ENCODE measurements at regions not wholly inside any gene's neighbourhood (a gene's known extent, or its start where the extent isn't known, plus 50 kb on each side); places are given as distances from the start of the nearest gene placed in this dataset.

DNA sequence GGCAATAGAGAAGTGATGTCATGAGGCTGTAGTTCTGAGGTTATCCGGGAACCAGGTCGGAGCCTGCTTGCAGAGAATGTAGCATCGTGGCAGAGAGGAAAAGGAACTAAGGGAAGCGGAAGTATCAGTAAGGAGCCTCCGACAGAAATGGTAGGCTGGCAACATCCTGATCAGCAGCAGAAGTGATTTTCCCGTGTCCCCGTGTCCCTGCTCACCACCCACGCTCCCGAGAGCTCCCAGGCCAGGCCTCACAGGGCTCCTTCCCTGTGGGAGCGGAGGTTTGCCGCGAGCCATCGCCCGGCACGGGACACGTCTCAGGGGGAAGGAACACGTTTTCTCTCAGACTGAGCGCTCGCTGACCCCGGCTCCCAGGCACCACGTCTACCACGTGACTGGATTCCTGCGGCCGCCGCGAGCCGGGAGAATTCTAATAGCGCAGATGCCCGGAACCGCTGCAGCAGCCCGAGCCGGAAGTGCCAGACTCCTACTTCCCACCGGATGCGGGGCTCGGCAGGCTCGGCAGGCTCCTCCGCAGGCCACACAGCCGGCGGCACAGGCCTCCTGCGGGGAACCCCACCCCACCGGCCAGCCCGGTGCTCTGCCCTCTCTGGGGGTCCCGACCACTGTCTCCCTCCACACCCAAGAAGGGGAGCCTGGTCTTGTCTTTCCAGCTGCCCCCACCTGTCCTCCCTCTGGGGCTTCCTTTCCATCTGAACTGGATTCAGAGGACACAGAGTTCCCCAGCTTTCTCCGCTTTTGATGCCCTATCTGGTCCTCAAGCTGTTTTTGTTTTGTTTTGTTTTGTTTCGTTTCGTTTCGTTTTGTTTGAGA, 99.3 kb downstream of the BDH1 start (continued):
- TF ChIP-seq PRDM15 (CRISPR knock-in tag; IDR thresholded peaks at IDR 0.05) (no peak), BRCA1 (CRISPR knock-in tag; IDR thresholded peaks at IDR 0.05) (no peak), TCF7 (IDR thresholded peaks at IDR 0.05; ENCODE audit: low read depth) (no peak), ZNF670 (CRISPR knock-in tag; IDR thresholded peaks at IDR 0.05; ENCODE audit: borderline replicate concordance) (no peak), ATM (IDR thresholded peaks at IDR 0.05; ENCODE audit: borderline replicate concordance) (no peak), GATAD2A (CRISPR knock-in tag; IDR thresholded peaks at IDR 0.05) (peak; percentile 41; the same call in 1 of the 2 replicates), MIER3 (CRISPR knock-in tag; IDR thresholded peaks at IDR 0.05; ENCODE audit: borderline replicate concordance) (no peak), HDAC1 (CRISPR knock-in tag; IDR thresholded peaks at IDR 0.05) (peak; percentile 52), XBP1 (CRISPR knock-in tag; IDR thresholded peaks at IDR 0.05) (no peak), BHLHE40 (IDR thresholded peaks at IDR 0.05; ENCODE audit: low read length) (peak; percentile 82), NFYC (CRISPR knock-in tag; IDR thresholded peaks at IDR 0.05) (no peak)
- TF ChIP-seq, protein P1, sequence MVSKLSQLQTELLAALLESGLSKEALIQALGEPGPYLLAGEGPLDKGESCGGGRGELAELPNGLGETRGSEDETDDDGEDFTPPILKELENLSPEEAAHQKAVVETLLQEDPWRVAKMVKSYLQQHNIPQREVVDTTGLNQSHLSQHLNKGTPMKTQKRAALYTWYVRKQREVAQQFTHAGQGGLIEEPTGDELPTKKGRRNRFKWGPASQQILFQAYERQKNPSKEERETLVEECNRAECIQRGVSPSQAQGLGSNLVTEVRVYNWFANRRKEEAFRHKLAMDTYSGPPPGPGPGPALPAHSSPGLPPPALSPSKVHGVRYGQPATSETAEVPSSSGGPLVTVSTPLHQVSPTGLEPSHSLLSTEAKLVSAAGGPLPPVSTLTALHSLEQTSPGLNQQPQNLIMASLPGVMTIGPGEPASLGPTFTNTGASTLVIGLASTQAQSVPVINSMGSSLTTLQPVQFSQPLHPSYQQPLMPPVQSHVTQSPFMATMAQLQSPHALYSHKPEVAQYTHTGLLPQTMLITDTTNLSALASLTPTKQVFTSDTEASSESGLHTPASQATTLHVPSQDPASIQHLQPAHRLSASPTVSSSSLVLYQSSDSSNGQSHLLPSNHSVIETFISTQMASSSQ (IDR thresholded peaks at IDR 0.05; ENCODE audit: low read depth) = no peak
- TF ChIP-seq, protein P1 (CRISPR knock-in tag; IDR thresholded peaks at IDR 0.05; ENCODE audit: borderline replicate concordance) = peak; percentile 45
- TF ChIP-seq, protein P2, sequence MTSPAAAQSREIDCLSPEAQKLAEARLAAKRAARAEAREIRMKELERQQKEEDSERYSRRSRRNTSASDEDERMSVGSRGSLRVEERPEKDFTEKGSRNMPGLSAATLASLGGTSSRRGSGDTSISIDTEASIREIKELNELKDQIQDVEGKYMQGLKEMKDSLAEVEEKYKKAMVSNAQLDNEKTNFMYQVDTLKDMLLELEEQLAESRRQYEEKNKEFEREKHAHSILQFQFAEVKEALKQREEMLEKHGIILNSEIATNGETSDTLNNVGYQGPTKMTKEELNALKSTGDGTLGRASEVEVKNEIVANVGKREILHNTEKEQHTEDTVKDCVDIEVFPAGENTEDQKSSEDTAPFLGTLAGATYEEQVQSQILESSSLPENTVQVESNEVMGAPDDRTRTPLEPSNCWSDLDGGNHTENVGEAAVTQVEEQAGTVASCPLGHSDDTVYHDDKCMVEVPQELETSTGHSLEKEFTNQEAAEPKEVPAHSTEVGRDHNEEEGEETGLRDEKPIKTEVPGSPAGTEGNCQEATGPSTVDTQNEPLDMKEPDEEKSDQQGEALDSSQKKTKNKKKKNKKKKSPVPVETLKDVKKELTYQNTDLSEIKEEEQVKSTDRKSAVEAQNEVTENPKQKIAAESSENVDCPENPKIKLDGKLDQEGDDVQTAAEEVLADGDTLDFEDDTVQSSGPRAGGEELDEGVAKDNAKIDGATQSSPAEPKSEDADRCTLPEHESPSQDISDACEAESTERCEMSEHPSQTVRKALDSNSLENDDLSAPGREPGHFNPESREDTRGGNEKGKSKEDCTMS (CRISPR knock-in tag; conservative IDR thresholded peaks at IDR 0.05) = no peak
- TF ChIP-seq, protein P3, sequence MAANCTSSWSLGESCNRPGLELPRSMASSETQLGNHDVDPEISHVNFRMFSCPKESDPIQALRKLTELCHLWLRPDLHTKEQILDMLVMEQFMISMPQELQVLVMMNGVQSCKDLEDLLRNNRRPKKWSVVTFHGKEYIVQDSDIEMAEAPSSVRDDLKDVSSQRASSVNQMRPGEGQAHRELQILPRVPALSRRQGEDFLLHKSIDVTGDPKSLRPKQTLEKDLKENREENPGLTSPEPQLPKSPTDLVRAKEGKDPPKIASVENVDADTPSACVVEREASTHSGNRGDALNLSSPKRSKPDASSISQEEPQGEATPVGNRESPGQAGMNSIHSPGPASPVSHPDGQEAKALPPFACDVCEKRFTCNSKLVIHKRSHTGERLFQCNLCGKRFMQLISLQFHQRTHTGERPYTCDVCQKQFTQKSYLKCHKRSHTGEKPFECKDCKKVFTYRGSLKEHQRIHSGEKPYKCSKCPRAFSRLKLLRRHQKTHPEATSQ (CRISPR knock-in tag; IDR thresholded peaks at IDR 0.05; ENCODE audit: borderline replicate concordance) = no peak
- TF ChIP-seq, protein P4, sequence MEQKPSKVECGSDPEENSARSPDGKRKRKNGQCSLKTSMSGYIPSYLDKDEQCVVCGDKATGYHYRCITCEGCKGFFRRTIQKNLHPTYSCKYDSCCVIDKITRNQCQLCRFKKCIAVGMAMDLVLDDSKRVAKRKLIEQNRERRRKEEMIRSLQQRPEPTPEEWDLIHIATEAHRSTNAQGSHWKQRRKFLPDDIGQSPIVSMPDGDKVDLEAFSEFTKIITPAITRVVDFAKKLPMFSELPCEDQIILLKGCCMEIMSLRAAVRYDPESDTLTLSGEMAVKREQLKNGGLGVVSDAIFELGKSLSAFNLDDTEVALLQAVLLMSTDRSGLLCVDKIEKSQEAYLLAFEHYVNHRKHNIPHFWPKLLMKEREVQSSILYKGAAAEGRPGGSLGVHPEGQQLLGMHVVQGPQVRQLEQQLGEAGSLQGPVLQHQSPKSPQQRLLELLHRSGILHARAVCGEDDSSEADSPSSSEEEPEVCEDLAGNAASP (CRISPR knock-in tag; IDR thresholded peaks at IDR 0.05; ENCODE audit: borderline replicate concordance) = 0 out of 2 replicates have a peak, but pooled peaks have one; percentile 41

All from HepG2 (cell line).